GM12864 (cell line): ENCODE measurements at regions not wholly inside any gene's neighbourhood (a gene's known extent, or its start where the extent isn't known, plus 50 kb on each side); places are given as distances from the start of the nearest gene placed in this dataset.

Experiments used
- DNase-seq: peaks from one replicate; pipeline ENCODE4 v3.0.0-alpha.2; 2011; ENCODE audit warnings: low read depth
- H3K4me3 ChIP-seq: 2 replicates; pipeline ENCODE4 v1.5.1; 2011; ENCODE audit warnings: mild to moderate bottlenecking, low read depth, low read length, control low read depth
- CTCF ChIP-seq: IDR thresholded peaks from 2 replicates; pipeline ENCODE4 v1.5.1; 2011; ENCODE audit warnings: low read depth, mild to moderate bottlenecking, moderate library complexity, low read length, control low read depth, inconsistent platforms; ENCODE audit errors: missing control alignments

- H3K4me3 ChIP-seq: no peak overlapping the region
- no peak for DNase-seq
- no peak for TF ChIP-seq CTCF
These were observed 234.9 kb downstream of the PTPRC start for GRCh38 chr1:198873696-198874230.

- no peak for DNase-seq
- no peak overlapping the region for H3K4me3 ChIP-seq
- TF ChIP-seq CTCF: no peak
These were observed 237.6 kb downstream of the PTPRC start for GRCh38 chr1:198876371-198876871.

- TF ChIP-seq CTCF: no peak
- H3K4me3 ChIP-seq: no peak overlapping the region
- no peak for DNase-seq
These were observed 239.7 kb downstream of the PTPRC start for GRCh38 chr1:198878566-198878965.

GRCh38 chr1:198879711-198880306 lies 241.0 kb downstream of the PTPRC start:
- DNase-seq: no peak
- no peak overlapping the region for H3K4me3 ChIP-seq
- TF ChIP-seq CTCF: no peak

GRCh38 chr1:198880397-198880796 lies 241.6 kb downstream of the PTPRC start:
- no peak for DNase-seq
- no peak for TF ChIP-seq CTCF
- H3K4me3 ChIP-seq: no peak overlapping the region

GRCh38 chr1:198880818-198881597 lies 242.2 kb downstream of the PTPRC start:
- no peak for TF ChIP-seq CTCF
- no peak for DNase-seq
- H3K4me3 ChIP-seq: no peak overlapping the region
